HG02798 (cell line): ENCODE measurements at regions not wholly inside any gene's neighbourhood (a gene's known extent, or its start where the extent isn't known, plus 50 kb on each side); places are given as distances from the start of the nearest gene placed in this dataset.

ENCODE experiments used
- ATAC-seq: cut with Tn5 transposase; IDR thresholded peaks from one replicate; pipeline ENCODE4 v1.9.1; 2021; ENCODE audit warnings: mild to moderate bottlenecking; ENCODE audit not compliant: unreplicated experiment, poor library complexity

GRCh38 chr6:9646342-9647070 is 768.4 kb downstream of the TFAP2A start:
- ATAC-seq: no peak

- ATAC-seq: no peak
These were observed 776.0 kb downstream of the TFAP2A start for GRCh38 chr6:9638861-9639260.

- no peak for ATAC-seq
These were observed 780.1 kb downstream of the TFAP2A start for GRCh38 chr6:9634776-9635175.

- no peak for ATAC-seq
These were observed 782.8 kb downstream of the TFAP2A start for GRCh38 chr6:9632026-9632425.

GRCh38 chr6:9628819-9629218 is 786.1 kb downstream of the TFAP2A start:
- no peak for ATAC-seq

GRCh38 chr6:9627916-9628315 is 787.0 kb downstream of the TFAP2A start:
- no peak for ATAC-seq

- no peak for ATAC-seq
These were observed 790.9 kb downstream of the TFAP2A start for GRCh38 chr6:9623985-9624384.

- no peak for ATAC-seq
These were observed 791.5 kb downstream of the TFAP2A start for GRCh38 chr6:9623228-9623832.

- ATAC-seq: no peak
These were observed 793.6 kb downstream of the TFAP2A start for GRCh38 chr6:9621276-9621675.

GRCh38 chr6:9620687-9621086 is 794.2 kb downstream of the TFAP2A start:
- no peak for ATAC-seq

- no peak for ATAC-seq
These were observed 794.6 kb downstream of the TFAP2A start for GRCh38 chr6:9620263-9620662.

GRCh38 chr6:9614778-9615177 is 800.1 kb downstream of the TFAP2A start:
- no peak for ATAC-seq

GRCh38 chr6:9612489-9612888 is 802.4 kb downstream of the TFAP2A start:
- no peak for ATAC-seq

GRCh38 chr6:9610620-9611415 is 804.1 kb downstream of the TFAP2A start:
- no peak for ATAC-seq

- ATAC-seq: no peak
These were observed 808.3 kb downstream of the TFAP2A start for GRCh38 chr6:9606435-9607134.

- ATAC-seq: no peak
These were observed 820.1 kb downstream of the TFAP2A start for GRCh38 chr6:9594746-9595145.

GRCh38 chr6:9593554-9593953 is 821.3 kb downstream of the TFAP2A start:
- no peak for ATAC-seq

- no peak for ATAC-seq
These were observed 831.0 kb downstream of the TFAP2A start for GRCh38 chr6:9583753-9584352.

GRCh38 chr6:9581155-9581554 is 833.7 kb downstream of the TFAP2A start:
- no peak for ATAC-seq

- no peak for ATAC-seq
These were observed 838.4 kb downstream of the TFAP2A start for GRCh38 chr6:9576521-9576920.
